Thyroid gland (tissue), 4 donors: ENCODE measurements at regions not wholly inside any gene's neighbourhood (a gene's known extent, or its start where the extent isn't known, plus 50 kb on each side); places are given as distances from the start of the nearest gene placed in this dataset.

Experiments
- DNase-seq, 2 donors: peaks; one replicate each; pipeline ENCODE4 v3.0.0-alpha.2; 2019
- H3K27ac ChIP-seq, 3 donors: fragments of 200-600 bp; sonication (generic); 1 replicate in 2 of 3; 2 replicates in 1 of 3; pipeline ENCODE4 v1.5.1; 2016 to 2019; ENCODE audit warnings: mild to moderate bottlenecking in 1 of 3, moderate library complexity in 1 of 3
- H3K27me3 ChIP-seq: fragments of 200-600 bp; sonication (generic); one replicate; pipeline ENCODE4 v1.5.1; 2019
- H3K36me3 ChIP-seq, 2 donors: fragments of 200-600 bp; sonication (generic); one replicate each; pipeline ENCODE4 v1.5.1; 2016 to 2019
- H3K4me1 ChIP-seq, 2 donors: fragments of 200-600 bp; sonication (generic); one replicate each; pipeline ENCODE4 v1.5.1; 2017 to 2019
- H3K4me3 ChIP-seq, 3 donors: fragments of 200-600 bp; sonication (generic); replicated peaks in 1 of 3; 1 replicate in 2 of 3; 2 replicates in 1 of 3; pipeline ENCODE4 v1.5.1; 2016; ENCODE audit warnings: mild to moderate bottlenecking in 1 of 3
- H3K9me3 ChIP-seq: fragments of 200-600 bp; sonication (generic); one replicate; pipeline ENCODE4 v1.5.1; 2017
- POLR2A ChIP-seq, 2 donors: fragments of 450-650 bp; IDR thresholded peaks; one replicate each; pipeline ENCODE4 v1.6.1; 2017; ENCODE audit warnings: antibody characterized with exemption in 2 of 2, mild to moderate bottlenecking in 2 of 2, moderate library complexity in 1 of 2
- WGBS, 2 donors: methylation state at CpG; one replicate each; pipeline ENCODE4 v1.1.5; 2017; 5-methylcytosine and 5-hydroxymethylcytosine counted together
- intact Hi-C: fragments of 100-400 bp; cut with DNase I; formaldehyde crosslinking; loops from one replicate; pipeline ENCODE4 v1.15.1; 2023
- TF ChIP-seq, protein P1 (sequence below), 6 experiments: fragments of 200-600 bp in 3 of 6; fragments of 450-650 bp in 3 of 6; sonication (generic) in 3 of 6; IDR thresholded peaks; one replicate each; pipeline ENCODE4 v1.5.1; 2016 to 2019; ENCODE audit warnings: antibody characterized with exemption in 6 of 6, mild to moderate bottlenecking in 2 of 6, inconsistent platforms in 1 of 6, moderate library complexity in 1 of 6

DNA sequence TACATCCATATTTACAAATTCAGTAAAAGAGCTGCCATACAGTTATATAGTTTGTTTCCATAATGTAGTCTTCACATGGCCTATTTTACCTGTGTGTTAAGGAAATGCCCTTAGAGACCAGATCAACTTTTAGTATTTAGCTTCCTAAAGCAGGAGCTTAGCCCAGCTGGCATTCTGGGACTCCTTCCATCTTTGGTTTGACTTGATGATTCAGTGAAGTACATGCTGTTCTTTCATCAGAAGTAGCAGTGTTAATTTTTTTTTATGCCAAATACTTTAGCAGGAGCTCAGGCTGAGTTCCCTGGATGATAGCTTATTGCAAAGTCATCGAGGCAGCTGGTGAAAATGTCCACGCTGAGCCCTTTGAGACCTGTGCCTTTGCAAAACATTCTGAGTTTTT lies 101.0 kb downstream of the FOXG1 start:
- Histone ChIP-seq H3K4me1 (no peaks in the 10 kb centered on the region), H3K27ac (no peak overlapping the region), H3K36me3 (no peaks in the 10 kb centered on the region), H3K9me3 (no peaks in the 10 kb centered on the region), H3K4me3 (no peak overlapping the region), H3K27me3 (no peaks in the 10 kb centered on the region)
- WGBS, 2 donors = 75 to 80% methylated on average over 2 of the region's 2 CpGs
- TF ChIP-seq, protein P1, sequence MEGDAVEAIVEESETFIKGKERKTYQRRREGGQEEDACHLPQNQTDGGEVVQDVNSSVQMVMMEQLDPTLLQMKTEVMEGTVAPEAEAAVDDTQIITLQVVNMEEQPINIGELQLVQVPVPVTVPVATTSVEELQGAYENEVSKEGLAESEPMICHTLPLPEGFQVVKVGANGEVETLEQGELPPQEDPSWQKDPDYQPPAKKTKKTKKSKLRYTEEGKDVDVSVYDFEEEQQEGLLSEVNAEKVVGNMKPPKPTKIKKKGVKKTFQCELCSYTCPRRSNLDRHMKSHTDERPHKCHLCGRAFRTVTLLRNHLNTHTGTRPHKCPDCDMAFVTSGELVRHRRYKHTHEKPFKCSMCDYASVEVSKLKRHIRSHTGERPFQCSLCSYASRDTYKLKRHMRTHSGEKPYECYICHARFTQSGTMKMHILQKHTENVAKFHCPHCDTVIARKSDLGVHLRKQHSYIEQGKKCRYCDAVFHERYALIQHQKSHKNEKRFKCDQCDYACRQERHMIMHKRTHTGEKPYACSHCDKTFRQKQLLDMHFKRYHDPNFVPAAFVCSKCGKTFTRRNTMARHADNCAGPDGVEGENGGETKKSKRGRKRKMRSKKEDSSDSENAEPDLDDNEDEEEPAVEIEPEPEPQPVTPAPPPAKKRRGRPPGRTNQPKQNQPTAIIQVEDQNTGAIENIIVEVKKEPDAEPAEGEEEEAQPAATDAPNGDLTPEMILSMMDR (IDR thresholded peaks at IDR 0.05) = no peak
- TF ChIP-seq POLR2A (IDR thresholded peaks at IDR 0.05) = no peak
- intact Hi-C loops = no loop called here
- no peak for DNase-seq

- no peak for TF ChIP-seq POLR2A (IDR thresholded peaks at IDR 0.05)
- TF ChIP-seq, protein P1 (IDR thresholded peaks at IDR 0.05) = no peak
- DNase-seq = no peak
- no peaks in the 10 kb centered on the region for H3K4me1 ChIP-seq
- no peaks in the 10 kb centered on the region for H3K9me3 ChIP-seq
- no peaks in the 10 kb centered on the region for H3K27me3 ChIP-seq
- no peaks in the 10 kb centered on the region for H3K36me3 ChIP-seq
- 73 to 74% methylated on average over 2 of the region's 2 CpGs for WGBS, 2 donors
- H3K27ac ChIP-seq = no peak overlapping the region
- intact Hi-C loops = no loop called here
- no peak overlapping the region for H3K4me3 ChIP-seq
These were observed 103.5 kb downstream of the FOXG1 start for GRCh38 chr14:28870033-28870564.

- no peaks in the 10 kb centered on the region for H3K4me1 ChIP-seq
- no peak overlapping the region for H3K4me3 ChIP-seq
- no peak overlapping the region for H3K27ac ChIP-seq
- H3K9me3 ChIP-seq = no peaks in the 10 kb centered on the region
- TF ChIP-seq POLR2A (IDR thresholded peaks at IDR 0.05) = no peak
- TF ChIP-seq, protein P1 (IDR thresholded peaks at IDR 0.05) = no peak
- DNase-seq = no peak
- WGBS, 2 donors = 46 to 50% methylated on average over 3 of the region's 3 CpGs
- intact Hi-C loops = no loop called here
- H3K36me3 ChIP-seq = no peaks in the 10 kb centered on the region
- H3K27me3 ChIP-seq = no peaks in the 10 kb centered on the region
These were observed 109.5 kb downstream of the FOXG1 start for GRCh38 chr14:28875934-28876571.

- Histone ChIP-seq H3K9me3 (no peaks in the 10 kb centered on the region), H3K4me1 (no peaks in the 10 kb centered on the region), H3K27ac (no peak overlapping the region), H3K36me3 (no peaks in the 10 kb centered on the region), H3K4me3 (no peak overlapping the region), H3K27me3 (no peaks in the 10 kb centered on the region)
- DNase-seq = no peak
- 85 to 87% methylated on average over 4 of the region's 4 CpGs for WGBS, 2 donors
- intact Hi-C loops = no loop called here
- TF ChIP-seq POLR2A (IDR thresholded peaks at IDR 0.05) = no peak
- TF ChIP-seq, protein P1 (IDR thresholded peaks at IDR 0.05) = no peak
These were observed 110.0 kb downstream of the FOXG1 start for GRCh38 chr14:28876572-28876945.

DNA sequence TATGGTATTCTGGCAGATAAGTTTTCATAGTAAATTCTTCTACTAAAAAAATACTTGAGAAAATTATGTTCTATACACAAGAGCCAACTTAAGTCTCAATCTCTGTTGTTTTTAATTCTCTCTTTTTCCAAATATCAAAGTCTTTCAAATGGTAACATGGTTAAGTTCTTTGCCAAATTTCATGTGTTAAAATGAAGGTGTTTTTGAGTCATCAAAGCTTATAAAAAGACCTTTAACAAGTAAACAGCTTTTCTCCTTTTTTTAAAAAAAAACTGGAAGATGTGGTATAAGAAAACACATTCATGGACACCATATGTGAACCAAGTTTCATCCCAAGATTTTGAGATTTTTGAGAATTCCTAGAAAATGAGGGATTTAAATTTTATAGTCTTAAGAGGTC lies 111.3 kb downstream of the FOXG1 start:
- DNase-seq = no peak
- Histone ChIP-seq H3K9me3 (no peaks in the 10 kb centered on the region), H3K36me3 (no peaks in the 10 kb centered on the region), H3K4me1 (no peaks in the 10 kb centered on the region), H3K4me3 (no peak overlapping the region), H3K27me3 (no peaks in the 10 kb centered on the region), H3K27ac (no peak overlapping the region)
- no peak for TF ChIP-seq POLR2A (IDR thresholded peaks at IDR 0.05)
- TF ChIP-seq, protein P1 (IDR thresholded peaks at IDR 0.05) = no peak
- intact Hi-C loops = no loop called here
